DMS79 (cell line): ENCODE measurements at regions not wholly inside any gene's neighbourhood (a gene's known extent, or its start where the extent isn't known, plus 50 kb on each side); places are given as distances from the start of the nearest gene placed in this dataset.

Experiments used
- DNase-seq: peaks from one replicate; lab custom pipeline; 2025; lab: John Stamatoyannopoulos, UW

- no peak for DNase-seq
Measured at GRCh38 chr10:9634466-9634865, 1383.2 kb upstream of the CELF2 start.

GRCh38 chr10:9635691-9636090 is 1382.0 kb upstream of the CELF2 start:
- no peak for DNase-seq

- DNase-seq: no peak
Measured at GRCh38 chr10:9636216-9636615, 1381.5 kb upstream of the CELF2 start.

GRCh38 chr10:9643782-9644181 is 1373.9 kb upstream of the CELF2 start:
- DNase-seq: no peak

- DNase-seq: no peak
Measured at GRCh38 chr10:9645404-9645803, 1372.3 kb upstream of the CELF2 start.

GRCh38 chr10:9645928-9646600 is 1371.6 kb upstream of the CELF2 start:
- no peak for DNase-seq

- DNase-seq: no peak
Measured at GRCh38 chr10:9654261-9654660, 1363.4 kb upstream of the CELF2 start.

- no peak for DNase-seq
Measured at GRCh38 chr10:9656386-9656785, 1361.3 kb upstream of the CELF2 start.

- DNase-seq: no peak
Measured at GRCh38 chr10:9656996-9657395, 1360.7 kb upstream of the CELF2 start.

- no peak for DNase-seq
Measured at GRCh38 chr10:9657530-9657929, 1360.1 kb upstream of the CELF2 start.

- no peak for DNase-seq
Measured at GRCh38 chr10:9668411-9668810, 1349.3 kb upstream of the CELF2 start.

GRCh38 chr10:9670911-9671310 is 1346.8 kb upstream of the CELF2 start:
- no peak for DNase-seq

- DNase-seq: no peak
Measured at GRCh38 chr10:9681655-9682054, 1336.0 kb upstream of the CELF2 start.

- no peak for DNase-seq
Measured at GRCh38 chr10:9682802-9683201, 1334.9 kb upstream of the CELF2 start.

GRCh38 chr10:9684186-9684585 is 1333.5 kb upstream of the CELF2 start:
- no peak for DNase-seq

GRCh38 chr10:9685596-9685995 is 1332.1 kb upstream of the CELF2 start:
- no peak for DNase-seq

GRCh38 chr10:9688711-9689110 is 1329.0 kb upstream of the CELF2 start:
- no peak for DNase-seq

GRCh38 chr10:9707216-9707615 is 1310.5 kb upstream of the CELF2 start:
- no peak for DNase-seq

- DNase-seq: no peak
Measured at GRCh38 chr10:9709849-9710248, 1307.8 kb upstream of the CELF2 start.

GRCh38 chr10:9712393-9712792 is 1305.3 kb upstream of the CELF2 start:
- DNase-seq: no peak

- DNase-seq: no peak
Measured at GRCh38 chr10:9719246-9719645, 1298.4 kb upstream of the CELF2 start.

- no peak for DNase-seq
Measured at GRCh38 chr10:9733766-9734165, 1283.9 kb upstream of the CELF2 start.

- DNase-seq: no peak
Measured at GRCh38 chr10:9734218-9734617, 1283.5 kb upstream of the CELF2 start.

- no peak for DNase-seq
Measured at GRCh38 chr10:9735731-9736130, 1281.9 kb upstream of the CELF2 start.

GRCh38 chr10:9743639-9744038 is 1274.0 kb upstream of the CELF2 start:
- DNase-seq: no peak
